PC-3 (cell line): ENCODE measurements at regions not wholly inside any gene's neighbourhood (a gene's known extent, or its start where the extent isn't known, plus 50 kb on each side); places are given as distances from the start of the nearest gene placed in this dataset.
A peak's percentile ranks its signal among the peaks of the same experiment; 100 is the strongest.

Experiments
- ATAC-seq: fragments of 200-7000 bp; cut with Tn5 transposase; 2 replicates; pipeline ENCODE4 v1.9.1; 2020; ENCODE audit warnings: mild to moderate bottlenecking, moderate library complexity
- BruUV-seq: library from RNA; stranded (reverse); fragments of 400-500 nt; replicated peaks from 2 replicates; lab custom pipeline; 2021; lab: Mats Ljungman, UMichigan
- CTCF ChIA-PET: fragments of 300-600 bp; sonication (Branson Sonifier 250); formaldehyde crosslinking; loops from one replicate; lab custom pipeline; 2022; ENCODE audit warnings: antibody characterized with exemption; lab: Charles Lee
- POLR2A ChIA-PET: fragments of 300-600 bp; sonication (Branson Sonifier 250); formaldehyde crosslinking; loops from one replicate; lab custom pipeline; 2022; ENCODE audit warnings: antibody characterized with exemption; ENCODE audit not compliant: unreplicated experiment; lab: Charles Lee
- DNase-seq: peaks from one replicate; pipeline ENCODE4 v3.0.0-alpha.2; 2015
- H2AFZ ChIP-seq: fragments of 300-600 bp; sonication (generic); 2 replicates; pipeline ENCODE4 v1.6.0; 2016; ENCODE audit warnings: antibody characterized with exemption, low read length
- H3F3A ChIP-seq: fragments of 300-600 bp; sonication (generic); one replicate; pipeline ENCODE4 v1.6.0; 2017; ENCODE audit warnings: antibody characterized with exemption, low read length, control low read depth, mild to moderate bottlenecking; ENCODE audit not compliant: unreplicated experiment
- H3K27ac ChIP-seq: fragments of 300-600 bp; sonication (generic); 2 replicates; pipeline ENCODE4 v1.5.1; 2016; ENCODE audit warnings: mild to moderate bottlenecking, low read length
- H3K27me3 ChIP-seq: fragments of 300-600 bp; sonication (generic); 2 replicates; pipeline ENCODE4 v1.6.1; 2016; ENCODE audit warnings: low read length, mixed read lengths
- H3K36me3 ChIP-seq: fragments of 300-600 bp; sonication (generic); 2 replicates; pipeline ENCODE4 v1.6.1; 2016; ENCODE audit warnings: low read depth, mixed run types, low read length, mixed read lengths
- H3K4me1 ChIP-seq: fragments of 300-600 bp; sonication (generic); 2 replicates; pipeline ENCODE4 v1.5.1; 2016; ENCODE audit warnings: low read length; ENCODE audit not compliant: insufficient read depth
- H3K4me2 ChIP-seq: fragments of 300-600 bp; sonication (generic); 2 replicates; pipeline ENCODE4 v1.6.0; 2016; ENCODE audit warnings: low read length
- H3K4me3 ChIP-seq: fragments of 300-600 bp; sonication (generic); 2 replicates; pipeline ENCODE4 v1.5.1; 2016; ENCODE audit warnings: mild to moderate bottlenecking, low read length, mixed read lengths
- H3K79me2 ChIP-seq: fragments of 300-600 bp; sonication (generic); 2 replicates; pipeline ENCODE4 v1.6.1; 2017; ENCODE audit warnings: low read length, mixed read lengths
- H3K9ac ChIP-seq: fragments of 300-600 bp; sonication (generic); 2 replicates; pipeline ENCODE4 v1.6.0; 2016; ENCODE audit warnings: mild to moderate bottlenecking, low read length
- H3K9me2 ChIP-seq: fragments of 300-600 bp; sonication (generic); replicated peaks from 2 replicates; pipeline ENCODE4 v1.6.1; 2016; ENCODE audit warnings: mixed run types, low read length, mixed read lengths
- H3K9me3 ChIP-seq: fragments of 300-600 bp; sonication (generic); 2 replicates; pipeline ENCODE4 v1.6.1; 2016; ENCODE audit warnings: low read length, mixed read lengths
- H4K20me1 ChIP-seq: fragments of 300-600 bp; sonication (generic); 2 replicates; pipeline ENCODE4 v1.6.1; 2016; ENCODE audit warnings: low read length, mixed read lengths
- CTCF ChIP-seq: fragments of 300-600 bp; sonication (generic); conservative IDR thresholded peaks from 2 replicates; pipeline ENCODE4 v1.5.1; 2017; ENCODE audit warnings: antibody characterized with exemption, low read depth, mild to moderate bottlenecking, low read length
- EZH2 ChIP-seq: fragments of 300-600 bp; sonication (generic); IDR thresholded peaks from one replicate; pipeline ENCODE4 v1.6.1; 2017; ENCODE audit warnings: antibody characterized with exemption, mild to moderate bottlenecking, low read length; ENCODE audit not compliant: unreplicated experiment
- EZH2phosphoT487 ChIP-seq: fragments of 300-600 bp; sonication (generic); IDR thresholded peaks from 2 replicates; pipeline ENCODE4 v1.6.1; 2018; ENCODE audit warnings: mild to moderate bottlenecking, antibody characterized with exemption, low read length, borderline replicate concordance
- intact Hi-C: fragments of 100-400 bp; cut with micrococcal nuclease; formaldehyde crosslinking; loops from 2 replicates; pipeline ENCODE4 v1.9.0; 2023

- ChIA-PET CTCF (no interaction called here), POLR2A (no interaction called here)
- no TSS peak for BruUV-seq
- TF ChIP-seq EZH2 = no peak
- TF ChIP-seq EZH2phosphoT487 = no peak
- no peak for TF ChIP-seq CTCF
- Histone ChIP-seq H3K27ac (no peak overlapping the region), H4K20me1 (no peaks in the 10 kb centered on the region), H2AFZ (no peak overlapping the region), H3K4me1 (no peaks in the 10 kb centered on the region), H3K9ac (no peak overlapping the region), H3K9me3 (no peaks in the 10 kb centered on the region), H3K79me2 (no peaks in the 10 kb centered on the region), H3K36me3 (no peaks in the 10 kb centered on the region), H3K4me2 (no peak overlapping the region), H3K27me3 (no peaks in the 10 kb centered on the region), H3K4me3 (no peak overlapping the region), H3K9me2 (no peaks in the 10 kb centered on the region), H3F3A (no peaks in the 10 kb centered on the region)
- intact Hi-C loops = no loop called here
- DNase-seq (no peak), ATAC-seq (no peak)
Measured at GRCh38 chrX:127306262-127306661, 486.7 kb downstream of the PRR32 start.

DNA sequence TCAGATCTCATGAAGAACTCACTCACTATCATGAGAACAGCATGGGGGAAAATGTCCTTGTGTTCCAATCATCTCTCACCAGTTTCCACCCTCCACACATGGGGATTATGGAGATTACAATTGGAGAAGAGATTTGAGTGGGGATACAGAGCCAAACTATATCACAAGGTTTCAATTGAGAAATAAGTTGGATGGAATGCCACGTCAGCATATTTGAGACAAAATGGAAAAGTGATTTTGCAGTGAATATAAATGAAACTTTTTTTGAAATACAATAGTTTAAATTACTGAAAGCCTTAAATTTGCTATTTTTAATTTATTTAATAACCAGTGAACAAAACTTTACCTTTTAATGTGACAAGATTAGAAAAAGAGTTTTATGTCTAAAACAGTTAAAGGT, 494.1 kb downstream of the PRR32 start:
- H3K4me3 ChIP-seq = no peak overlapping the region
- no peaks in the 10 kb centered on the region for H3K36me3 ChIP-seq
- no peak overlapping the region for H3K4me2 ChIP-seq
- intact Hi-C loops = no loop called here
- no peaks in the 10 kb centered on the region for H3K9me3 ChIP-seq
- ATAC-seq = no peak
- H3K9ac ChIP-seq = no peak overlapping the region
- no peak overlapping the region for H2AFZ ChIP-seq
- CTCF ChIA-PET = no interaction called here
- DNase-seq = no peak
- no peak overlapping the region for H3K27ac ChIP-seq
- H4K20me1 ChIP-seq = no peaks in the 10 kb centered on the region
- BruUV-seq = no TSS peak
- no peak for TF ChIP-seq EZH2
- TF ChIP-seq CTCF = no peak
- TF ChIP-seq EZH2phosphoT487 = no peak
- POLR2A ChIA-PET = no interaction called here
- H3K9me2 ChIP-seq = no peaks in the 10 kb centered on the region
- H3K4me1 ChIP-seq = no peaks in the 10 kb centered on the region
- no peaks in the 10 kb centered on the region for H3K27me3 ChIP-seq
- H3K79me2 ChIP-seq = no peaks in the 10 kb centered on the region
- no peaks in the 10 kb centered on the region for H3F3A ChIP-seq

DNA sequence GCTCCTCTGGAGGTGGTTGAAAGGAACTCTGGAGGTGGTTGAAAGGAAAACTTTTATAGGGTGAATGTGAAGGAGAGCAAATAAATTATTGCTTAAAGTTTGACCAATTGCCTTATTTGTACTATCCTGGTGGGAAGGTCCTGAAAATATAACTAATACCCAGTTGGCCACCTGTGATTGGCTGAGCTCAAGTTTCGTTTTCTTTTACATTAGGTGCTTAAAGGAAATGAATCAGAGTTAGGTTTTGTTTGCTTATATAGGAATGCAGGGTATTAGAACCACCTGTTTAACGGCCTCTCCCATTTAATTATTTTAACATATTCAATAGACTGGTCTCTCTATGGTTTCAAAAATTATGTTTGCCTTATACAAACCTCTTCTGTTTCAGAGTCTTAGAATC, 497.6 kb downstream of the PRR32 start:
- ChIA-PET POLR2A (no interaction called here), CTCF (no interaction called here)
- Histone ChIP-seq H3K4me3 (no peak overlapping the region), H3K4me2 (peak overlapping the region; percentile 22; the same call in 1 of the 2 replicates), H3F3A (no peaks in the 10 kb centered on the region), H2AFZ (no peak overlapping the region), H3K4me1 (no peaks in the 10 kb centered on the region), H3K36me3 (no peaks in the 10 kb centered on the region), H3K9me2 (no peaks in the 10 kb centered on the region), H3K27ac (no peak overlapping the region), H4K20me1 (no peaks in the 10 kb centered on the region), H3K27me3 (no peaks in the 10 kb centered on the region), H3K9me3 (no peaks in the 10 kb centered on the region), H3K79me2 (no peaks in the 10 kb centered on the region), H3K9ac (no peak overlapping the region)
- TF ChIP-seq EZH2phosphoT487 (no peak), EZH2 (no peak), CTCF (no peak)
- BruUV-seq = no TSS peak
- intact Hi-C loops = no loop called here
- DNase-seq (peak; percentile 61), ATAC-seq (peak; percentile 38)
